Erythroblast (primary cell): ENCODE measurements at regions not wholly inside any gene's neighbourhood (a gene's known extent, or its start where the extent isn't known, plus 50 kb on each side); places are given as distances from the start of the nearest gene placed in this dataset.
"Not testable (repeated sequence)": the region's sequence is repeated elsewhere in the genome, so short reads cannot be mapped to it uniquely, and the experiment has no call there.

ENCODE experiments used
- GATA1 ChIP-seq: IDR thresholded peaks from 2 replicates; pipeline ENCODE4 v1.6.1; 2011; ENCODE audit warnings: low read depth, mild to moderate bottlenecking, control low read depth, low read length, moderate library complexity
- POLR2A ChIP-seq: IDR thresholded peaks from 2 replicates; pipeline ENCODE4 v1.6.1; 2011; ENCODE audit warnings: mild to moderate bottlenecking, low read length

- TF ChIP-seq POLR2A, GATA1: not testable (repeated sequence)
Measured at GRCh38 chr10:3874610-3874989, 89.6 kb upstream of the KLF6 start.
